ENCODE measurements at regions not wholly inside any gene's neighbourhood (a gene's known extent, or its start where the extent isn't known, plus 50 kb on each side); places are given as distances from the start of the nearest gene placed in this dataset.

GRCh38 chr11:104372111-104372510, 208.2 kb upstream of the PDGFD start:
- no TSS peak for BruUV-seq (replicated peaks)
- no peak overlapping the region for H3K4me2 ChIP-seq (ENCODE audit: insufficient read depth, low read length)
- no peaks in the 10 kb centered on the region for H3K4me1 ChIP-seq (replicated peaks in 1 of 2; ENCODE audit: control insufficient read depth in 2 of 2, insufficient read depth in 2 of 2, low read length in 2 of 2)
- ChIA-PET CTCF (ENCODE audit: low intra/inter-chr PET ratio) (no interaction called here), POLR2A (no interaction called here)
- no peaks in the 10 kb centered on the region for H4K20me1 ChIP-seq (replicated peaks; ENCODE audit: control insufficient read depth, insufficient read depth, low read length)
- intact Hi-C loops (cut with micrococcal nuclease) (no loop called here), in situ Hi-C loops (cut with MboI) (no loop called here)
- no peak for TF ChIP-seq IRF9 (tag; IDR thresholded peaks at IDR 0.05)
- H3K27ac ChIP-seq (ENCODE audit: extremely low read depth, low read depth, low read length), result no peak overlapping the region
- no peak overlapping the region for H3K4me3 ChIP-seq
- no peak for FAIRE-seq
- no peaks in the 10 kb centered on the region for H3K9me1 ChIP-seq (ENCODE audit: control insufficient read depth, insufficient read depth, low read length)
- H3K27me3 ChIP-seq (ENCODE audit: control insufficient read depth in 2 of 2, insufficient read depth in 2 of 2, low read length in 2 of 2), result no peaks in the 10 kb centered on the region
- H3K9ac ChIP-seq (ENCODE audit: insufficient read depth in 1 of 2, low read depth in 2 of 2, low read length in 2 of 2), result no peak overlapping the region
- no peaks in the 10 kb centered on the region for H3K36me3 ChIP-seq (ENCODE audit: control insufficient read depth, insufficient read depth, low read length)
- H3K79me2 ChIP-seq (ENCODE audit: control insufficient read depth, insufficient read depth, low read length), result no peaks in the 10 kb centered on the region
- H2AFZ ChIP-seq (ENCODE audit: low read depth, low read length), result no peak overlapping the region
- ATAC-seq, result no peak
- WGBS (ENCODE audit: insufficient coverage, low coverage, missing lambda C conversion rate), result 3% methylated on average over 3 of the region's 3 CpGs
- DNase-seq (ENCODE audit: extremely low read depth in 1 of 4, low spot score in 3 of 4), result no peak
- H3K9me3 ChIP-seq (replicated peaks; ENCODE audit: control insufficient read depth, insufficient read depth, low read depth, low read length), result no peaks in the 10 kb centered on the region

GRCh38 chr11:104370478-104370877, 206.5 kb upstream of the PDGFD start:
- no peak for FAIRE-seq
- Histone ChIP-seq H3K4me3 (no peak overlapping the region), H3K4me2 (ENCODE audit: insufficient read depth, low read length) (no peak overlapping the region), H3K9me1 (ENCODE audit: control insufficient read depth, insufficient read depth, low read length) (no peaks in the 10 kb centered on the region), H3K79me2 (ENCODE audit: control insufficient read depth, insufficient read depth, low read length) (no peaks in the 10 kb centered on the region), H3K27me3 (ENCODE audit: control insufficient read depth in 2 of 2, insufficient read depth in 2 of 2, low read length in 2 of 2) (no peaks in the 10 kb centered on the region), H3K27ac (ENCODE audit: extremely low read depth, low read depth, low read length) (no peak overlapping the region), H3K9me3 (replicated peaks; ENCODE audit: control insufficient read depth, insufficient read depth, low read depth, low read length) (no peaks in the 10 kb centered on the region), H4K20me1 (replicated peaks; ENCODE audit: control insufficient read depth, insufficient read depth, low read length) (no peaks in the 10 kb centered on the region), H2AFZ (ENCODE audit: low read depth, low read length) (no peak overlapping the region), H3K4me1 (replicated peaks in 1 of 2; ENCODE audit: control insufficient read depth in 2 of 2, insufficient read depth in 2 of 2, low read length in 2 of 2) (peaks cover 0 to 4% of the 10 kb centered on the region in 2 experiments; a peak in 1 of 5 replicates), H3K36me3 (ENCODE audit: control insufficient read depth, insufficient read depth, low read length) (no peaks in the 10 kb centered on the region), H3K9ac (ENCODE audit: insufficient read depth in 1 of 2, low read depth in 2 of 2, low read length in 2 of 2) (no peak overlapping the region)
- ChIA-PET CTCF (ENCODE audit: low intra/inter-chr PET ratio) (no interaction called here), POLR2A (no interaction called here)
- ATAC-seq, result no peak
- BruUV-seq (replicated peaks), result no TSS peak
- in situ Hi-C loops (cut with MboI) (no loop called here), intact Hi-C loops (cut with micrococcal nuclease) (no loop called here)
- no peak for DNase-seq (ENCODE audit: extremely low read depth in 1 of 4, low spot score in 3 of 4)
- 11% methylated on average over 3 of the region's 3 CpGs for WGBS (ENCODE audit: insufficient coverage, low coverage, missing lambda C conversion rate)
- TF ChIP-seq ARID2 (IDR thresholded peaks at IDR 0.05) (no peak), NR1H2 (CRISPR knock-in tag; IDR thresholded peaks at IDR 0.05) (no peak), ZBTB12 (CRISPR knock-in tag; IDR thresholded peaks at IDR 0.05) (no peak), ZNF395 (CRISPR knock-in tag; IDR thresholded peaks at IDR 0.05) (no peak), CEBPB (tag; IDR thresholded peaks at IDR 0.05) (no peak), SIN3A (IDR thresholded peaks at IDR 0.05; ENCODE audit: borderline replicate concordance in 2 of 2, control insufficient read depth in 1 of 2, low read depth in 2 of 2, low read length in 2 of 2) (no peak), KAT8 (IDR thresholded peaks at IDR 0.05; ENCODE audit: low read depth) (no peak), RBM25 (IDR thresholded peaks at IDR 0.05; ENCODE audit: low read depth, low read length, severe bottlenecking) (no peak), SLC30A9 (CRISPR knock-in tag; IDR thresholded peaks at IDR 0.05) (no peak), CREB3 (tag; conservative IDR thresholded peaks at IDR 0.05; ENCODE audit: low read depth) (no peak), SRSF9 (IDR thresholded peaks at IDR 0.05; ENCODE audit: borderline replicate concordance, low read depth, low read length) (no peak)

Data from K562 (cell line).